NT2/D1 (cell line): ENCODE measurements at regions not wholly inside any gene's neighbourhood (a gene's known extent, or its start where the extent isn't known, plus 50 kb on each side); places are given as distances from the start of the nearest gene placed in this dataset.

Experiments
- SUZ12 ChIP-seq: IDR thresholded peaks from 2 replicates; pipeline ENCODE4 v1.6.1; 2011; ENCODE audit not compliant: insufficient read length, insufficient read depth; ENCODE audit errors: extremely low read depth
- YY1 ChIP-seq: IDR thresholded peaks from 2 replicates; pipeline ENCODE4 v1.6.1; 2011; ENCODE audit not compliant: insufficient read length, insufficient read depth

- TF ChIP-seq YY1 (no peak), SUZ12 (no peak)
Measured at GRCh38 chr18:44342946-44343345, 337.7 kb upstream of the SETBP1 start.
